Heart right ventricle (tissue), 16 donors: ENCODE measurements at regions not wholly inside any gene's neighbourhood (a gene's known extent, or its start where the extent isn't known, plus 50 kb on each side); places are given as distances from the start of the nearest gene placed in this dataset.

ENCODE experiments used
- ATAC-seq, 8 donors: fragments of 200-7000 bp; cut with Tn5 transposase; one replicate each; pipeline ENCODE4 v1.9.1; 2020; ENCODE audit warnings: mild to moderate bottlenecking in 8 of 8, moderate library complexity in 8 of 8, moderate number of reproducible peaks in 1 of 8
- DNase-seq, 2 donors: peaks; one replicate each; pipeline ENCODE4 v3.0.0-alpha.2; 2020
- H3K27ac ChIP-seq, 10 donors: fragments of 200-600 bp; sonication (generic) in 2 of 10; one replicate each; pipeline versions ENCODE4 v1.5.0 to v1.8.0; 2020 to 2022; ENCODE audit warnings: mild to moderate bottlenecking in 3 of 10
- H3K27me3 ChIP-seq, 7 donors: fragments of 200-600 bp; one replicate each; pipeline ENCODE4 v1.8.0; 2021 to 2022; ENCODE audit warnings: mild to moderate bottlenecking in 2 of 7
- H3K36me3 ChIP-seq, 9 donors: fragments of 200-600 bp; sonication (generic) in 1 of 9; one replicate each; pipeline versions ENCODE4 v1.5.0 to v1.8.0; 2020 to 2022; ENCODE audit warnings: mild to moderate bottlenecking in 2 of 9
- H3K4me1 ChIP-seq, 9 donors: fragments of 200-600 bp; sonication (generic) in 1 of 9; one replicate each; pipeline versions ENCODE4 v1.5.0 to v1.8.0; 2020 to 2022; ENCODE audit warnings: mild to moderate bottlenecking in 4 of 9
- H3K4me3 ChIP-seq, 10 donors: fragments of 200-600 bp; sonication (generic) in 2 of 10; one replicate each; pipeline versions ENCODE4 v1.5.0 to v1.8.0; 2020 to 2022; ENCODE audit warnings: mild to moderate bottlenecking in 7 of 10, moderate library complexity in 2 of 10
- H3K9me3 ChIP-seq, 11 donors: fragments of 200-600 bp in 10 of 11; sonication (generic) in 2 of 11; one replicate each; pipeline versions ENCODE4 v1.5.0 to v1.8.0; 2013 to 2022; ENCODE audit warnings: mild to moderate bottlenecking in 2 of 11, control low read depth in 1 of 11, moderate library complexity in 1 of 11
- CTCF ChIP-seq, 9 donors: fragments of 200-600 bp; sonication (generic) in 2 of 9; IDR thresholded peaks; one replicate each; pipeline versions ENCODE4 v1.5.0 to v1.8.0; 2021 to 2022; ENCODE audit warnings: antibody characterized with exemption in 9 of 9, mild to moderate bottlenecking in 5 of 9, moderate library complexity in 1 of 9
- WGBS, 2 donors: extraction: QIAGEN DNeasy Blood & Tissue Kit; methylation state at CpG; one replicate each; pipeline ENCODE4 v1.1.7; 2013; ENCODE audit warnings: inconsistent platforms in 1 of 2; 5-methylcytosine and 5-hydroxymethylcytosine counted together
- intact Hi-C, 10 donors: fragments of 100-400 bp; cut with DNase I; formaldehyde crosslinking; loops; one replicate each; pipeline versions ENCODE4 v1.11.1 to v1.14.2; 2022
- donor health status: Arrhythmogenic right ventricular cardiomyopathy.
- donor health status: ischemic (EF 13 %, LVEDD 7.1; RV severe dilation, severe dysfunction).
- donor health status: healthy with polysubstance abuse.
- donor health status: DM: no; HTN: yes; CAD: no.
- donor health status: DM: no; HTN: no; CAD: no.
- donor health status: ischemic (EF 25% LVEDD 6.9; RV normal size, moderate dysfunction).
- donor health status: ischemic (EF 25% LVEDD 5.7; RV mildly dilated, moderate dysfunction).
- donor health status: healthy.
- donor health status: DM: yes; HTN: yes; CAD: no.
- donor health status: Ischemic cardiomyopathy.
- donor health status: ischemic (EF 35%, LVEDD 5.7; RV mildly dilated, moderate dysfunction).
- donor health status: nonischemic (EF 11% LVEDD 7.7; RV severe dilation, severe dysfunction).
- donor health status: DM: yes; HTN: yes; CAD: no.
- donor health status: PGD.
- donor health status: ischemic (EF 29% LVEDD 5.4; RV normal size, mild dysfunction).
- donor health status: nonischemic (EF 23%, LVEDD 6.1; RV moderate dilation, normal function).

DNA sequence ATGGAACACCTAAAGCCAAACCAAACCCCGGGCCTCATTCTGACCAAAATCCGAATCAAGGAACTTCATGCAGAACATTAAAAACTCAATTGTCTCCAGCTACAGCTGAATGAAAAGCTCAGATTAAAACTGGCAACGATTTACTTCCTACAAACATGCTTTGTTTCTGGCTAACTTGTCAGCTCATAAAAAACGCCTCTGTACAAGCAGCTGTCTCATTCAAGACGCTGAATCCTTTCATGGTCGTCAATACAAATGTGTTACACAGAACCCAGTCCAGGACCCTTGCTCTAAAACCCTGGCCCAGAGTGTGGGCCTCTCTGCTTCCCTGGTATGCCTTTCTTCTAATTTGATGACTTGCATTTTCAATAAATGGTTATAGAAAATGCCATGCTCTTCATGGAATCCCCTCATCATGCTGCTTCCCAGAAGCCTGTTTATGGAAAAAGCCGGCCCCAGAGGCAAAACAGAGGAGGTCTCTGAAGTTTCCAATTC is 183.1 kb downstream of the PHLDA1 start:
- Histone ChIP-seq H3K27me3 (no peaks in the 10 kb centered on the region), H3K36me3 (no peaks in the 10 kb centered on the region), H3K4me1 (peaks cover 0 to 32% (median 19%) of the 10 kb centered on the region in 9 donors), H3K9me3 (peaks cover 0 to 13% (median 5%) of the 10 kb centered on the region in 11 donors), H3K27ac (peak overlapping the region in 7 of 10 donors; percentile 15 to 68 (median 25)), H3K4me3 (no peak overlapping the region)
- peak in 5 of 8 donors; percentile 41 to 73 (median 52) for ATAC-seq
- TF ChIP-seq CTCF (IDR thresholded peaks at IDR 0.05), result no peak
- DNase-seq, result no peak
- intact Hi-C loops, result no loop called here
- 28 to 36% methylated on average over 7 of the region's 7 CpGs for WGBS, 2 donors

DNA sequence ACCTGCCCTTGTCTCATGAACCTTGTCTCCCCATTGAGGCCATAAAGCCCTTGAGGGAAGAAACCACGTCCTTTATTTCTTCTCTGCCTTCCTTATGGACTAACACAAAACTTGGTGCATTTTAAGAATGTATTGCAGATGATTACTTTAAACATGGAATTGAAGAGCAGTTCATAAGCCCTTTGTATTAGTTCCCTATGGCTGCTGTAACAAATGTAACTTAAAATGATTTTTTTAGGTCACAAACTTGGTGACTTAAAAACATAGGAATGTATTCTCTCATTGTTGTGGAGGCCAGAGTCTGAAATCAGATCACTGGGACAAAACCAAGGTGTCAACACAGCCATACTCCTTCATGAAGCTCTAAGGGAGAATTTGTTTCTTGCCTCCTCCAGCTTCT is 185.5 kb downstream of the PHLDA1 start:
- H3K4me3 ChIP-seq, result no peak overlapping the region
- 95 to 100% methylated on average over 1 of the region's 1 CpG for WGBS, 2 donors
- H3K27me3 ChIP-seq, result no peaks in the 10 kb centered on the region
- H3K4me1 ChIP-seq, result peaks cover 0 to 41% (median 25%) of the 10 kb centered on the region in 9 donors
- intact Hi-C loops, result no loop called here
- DNase-seq (no peak), ATAC-seq (no peak)
- H3K27ac ChIP-seq, result peak overlapping the region in 1 of 10 donors; percentile 50
- H3K36me3 ChIP-seq, result no peaks in the 10 kb centered on the region
- no peak for TF ChIP-seq CTCF (IDR thresholded peaks at IDR 0.05)
- peaks cover 0 to 13% (median 5%) of the 10 kb centered on the region in 11 donors for H3K9me3 ChIP-seq

- TF ChIP-seq CTCF (IDR thresholded peaks at IDR 0.05), result no peak
- no peak overlapping the region for H3K4me3 ChIP-seq
- peak overlapping the region in 5 of 10 donors; percentile 8 to 57 (median 50) for H3K27ac ChIP-seq
- WGBS, 2 donors, result 42 to 45% methylated on average over 6 of the region's 6 CpGs
- no peaks in the 10 kb centered on the region for H3K36me3 ChIP-seq
- peak in 6 of 8 donors; percentile 41 to 89 (median 56) for ATAC-seq
- peaks cover 0 to 41% (median 25%) of the 10 kb centered on the region in 9 donors for H3K4me1 ChIP-seq
- no peaks in the 10 kb centered on the region for H3K27me3 ChIP-seq
- no peak for DNase-seq
- intact Hi-C loops, result no loop called here
- H3K9me3 ChIP-seq, result peaks cover 0 to 13% (median 5%) of the 10 kb centered on the region in 11 donors
Measured at GRCh38 chr12:75844985-75845384, 186.6 kb downstream of the PHLDA1 start.

- Histone ChIP-seq H3K9me3 (peaks cover 0 to 18% (median 5%) of the 10 kb centered on the region in 11 donors), H3K4me1 (peaks cover 0 to 35% (median 20%) of the 10 kb centered on the region in 9 donors), H3K36me3 (no peaks in the 10 kb centered on the region), H3K4me3 (no peak overlapping the region), H3K27me3 (no peaks in the 10 kb centered on the region), H3K27ac (peak overlapping the region in 4 of 10 donors; percentile 35 to 57 (median 49))
- no peak for TF ChIP-seq CTCF (IDR thresholded peaks at IDR 0.05)
- DNase-seq (no peak), ATAC-seq (no peak)
- intact Hi-C loops, result no loop called here
- WGBS, 2 donors, result 82 to 84% methylated on average over 10 of the region's 10 CpGs
Measured at GRCh38 chr12:75844049-75844770, 187.4 kb downstream of the PHLDA1 start.
